ENCODE measurements at regions not wholly inside any gene's neighbourhood (a gene's known extent, or its start where the extent isn't known, plus 50 kb on each side); places are given as distances from the start of the nearest gene placed in this dataset.

- TF ChIP-seq CTCF (IDR thresholded peaks at IDR 0.05) = no peak
- TF ChIP-seq POLR2A (IDR thresholded peaks at IDR 0.05) = no peak
Measured at GRCh38 chr19:30209617-30210600, 162.3 kb upstream of the ZNF536 start.

Data from thyroid gland (tissue), 4 donors.